ENCODE measurements at regions not wholly inside any gene's neighbourhood (a gene's known extent, or its start where the extent isn't known, plus 50 kb on each side); places are given as distances from the start of the nearest gene placed in this dataset.

- no peak for DNase-seq
These were observed 315.6 kb downstream of the LPIN1 start for GRCh38 chr2:12062053-12062395.

GRCh38 chr2:12063210-12063609 is 316.8 kb downstream of the LPIN1 start:
- no peak for DNase-seq

GRCh38 chr2:12064153-12064552 is 317.7 kb downstream of the LPIN1 start:
- DNase-seq, result no peak

GRCh38 chr2:12066116-12066515 is 319.7 kb downstream of the LPIN1 start:
- DNase-seq, result no peak

GRCh38 chr2:12066986-12067385 is 320.6 kb downstream of the LPIN1 start:
- no peak for DNase-seq

- DNase-seq, result no peak
These were observed 322.5 kb downstream of the LPIN1 start for GRCh38 chr2:12068796-12069538.

- DNase-seq, result no peak
These were observed 323.7 kb downstream of the LPIN1 start for GRCh38 chr2:12070153-12070552.

- no peak for DNase-seq
These were observed 324.1 kb downstream of the LPIN1 start for GRCh38 chr2:12070581-12070980.

- DNase-seq, result no peak
These were observed 324.9 kb downstream of the LPIN1 start for GRCh38 chr2:12071318-12071717.

GRCh38 chr2:12073217-12073852 is 326.9 kb downstream of the LPIN1 start:
- DNase-seq, result no peak

GRCh38 chr2:12074126-12074844 is 327.9 kb downstream of the LPIN1 start:
- DNase-seq, result peak; percentile 32

- DNase-seq, result no peak
These were observed 328.4 kb downstream of the LPIN1 start for GRCh38 chr2:12074845-12075217.

GRCh38 chr2:12075603-12076002 is 329.2 kb downstream of the LPIN1 start:
- no peak for DNase-seq

GRCh38 chr2:12076810-12077209 is 330.4 kb downstream of the LPIN1 start:
- peak; percentile 54 for DNase-seq

GRCh38 chr2:12080360-12080759 is 333.9 kb downstream of the LPIN1 start:
- no peak for DNase-seq

GRCh38 chr2:12081481-12082210 is 335.2 kb downstream of the LPIN1 start:
- no peak for DNase-seq

GRCh38 chr2:12083081-12083581 is 336.7 kb downstream of the LPIN1 start:
- DNase-seq, result peak; percentile 15

GRCh38 chr2:12083713-12084419 is 337.4 kb downstream of the LPIN1 start:
- no peak for DNase-seq

GRCh38 chr2:12087175-12087574 is 340.7 kb downstream of the LPIN1 start:
- DNase-seq, result no peak

- DNase-seq, result no peak
These were observed 341.4 kb downstream of the LPIN1 start for GRCh38 chr2:12087671-12088380.

- no peak for DNase-seq
These were observed 342.6 kb downstream of the LPIN1 start for GRCh38 chr2:12089001-12089400.

- no peak for DNase-seq
These were observed 343.1 kb downstream of the LPIN1 start for GRCh38 chr2:12089496-12089895.
